H9 (cell line): ENCODE measurements at regions not wholly inside any gene's neighbourhood (a gene's known extent, or its start where the extent isn't known, plus 50 kb on each side); places are given as distances from the start of the nearest gene placed in this dataset.

ENCODE experiments used
- DNase-seq: peaks from one replicate; pipeline ENCODE4 v3.0.0-alpha.2; 2017
- H2AFZ ChIP-seq: one replicate; pipeline ENCODE4 v1.6.1; 2013; ENCODE audit warnings: mild to moderate bottlenecking, low read length, control low read depth, moderate library complexity
- H2AK5ac ChIP-seq: 2 replicates; pipeline ENCODE4 v1.6.1; 2013; ENCODE audit warnings: low read length, control low read depth, mixed read lengths; ENCODE audit not compliant: insufficient read length
- H2BK120ac ChIP-seq: one replicate; pipeline ENCODE4 v1.6.1; 2013; ENCODE audit warnings: low read depth, mild to moderate bottlenecking, low read length, control low read depth, inconsistent platforms; ENCODE audit not compliant: poor library complexity, severe bottlenecking
- H2BK12ac ChIP-seq: 2 replicates; pipeline ENCODE4 v1.6.1; 2013; ENCODE audit warnings: low read length, control low read depth, mixed read lengths, low read depth; ENCODE audit not compliant: insufficient read length
- H2BK15ac ChIP-seq: 2 replicates; pipeline ENCODE4 v1.6.1; 2013; ENCODE audit warnings: low read depth, low read length, control low read depth
- H2BK20ac ChIP-seq: one replicate; pipeline ENCODE4 v1.6.1; 2013; ENCODE audit warnings: low read depth, mild to moderate bottlenecking, low read length, control low read depth, inconsistent platforms; ENCODE audit not compliant: poor library complexity, severe bottlenecking
- H2BK5ac ChIP-seq: 2 replicates; pipeline ENCODE4 v1.6.1; 2013; ENCODE audit warnings: low read length, control low read depth, mixed read lengths; ENCODE audit not compliant: insufficient read length
- H3K14ac ChIP-seq: 2 replicates; pipeline ENCODE4 v1.6.1; 2013; ENCODE audit warnings: low read length, control low read depth; ENCODE audit not compliant: insufficient read depth
- H3K18ac ChIP-seq: 2 replicates; pipeline ENCODE4 v1.6.1; 2013; ENCODE audit warnings: low read depth, mild to moderate bottlenecking, mixed read lengths, low read length, control low read depth; ENCODE audit not compliant: insufficient read length
- H3K23ac ChIP-seq: 2 replicates; pipeline ENCODE4 v1.6.1; 2013; ENCODE audit warnings: low read length, control low read depth, mixed read lengths, low read depth; ENCODE audit not compliant: insufficient read length
- H3K23me2 ChIP-seq: 2 replicates; pipeline ENCODE4 v1.6.1; 2013; ENCODE audit warnings: low read depth, mild to moderate bottlenecking, mixed read lengths, low read length, control low read depth; ENCODE audit not compliant: insufficient read length, poor library complexity, severe bottlenecking
- H3K27ac ChIP-seq: 2 replicates; pipeline ENCODE4 v1.5.1; 2013; ENCODE audit warnings: low read length, control low read depth, mixed read lengths, low read depth; ENCODE audit not compliant: insufficient read length
- H3K27me3 ChIP-seq: 2 replicates; pipeline ENCODE4 v1.6.1; 2013; ENCODE audit warnings: low read length, control low read depth, inconsistent platforms; ENCODE audit not compliant: insufficient read depth
- H3K4ac ChIP-seq: 2 replicates; pipeline ENCODE4 v1.6.1; 2013; ENCODE audit warnings: low read depth, mild to moderate bottlenecking, control low read depth, inconsistent platforms, low read length, moderate library complexity
- H3K4me1 ChIP-seq: 2 replicates; pipeline ENCODE4 v1.6.1; 2013; ENCODE audit warnings: low read length, control low read depth, inconsistent platforms; ENCODE audit not compliant: insufficient read depth
- H3K4me2 ChIP-seq: 2 replicates; pipeline ENCODE4 v1.6.1; 2013; ENCODE audit warnings: low read length, control low read depth, mixed read lengths; ENCODE audit not compliant: insufficient read length, insufficient read depth
- H3K56ac ChIP-seq: 2 replicates; pipeline ENCODE4 v1.6.1; 2013; ENCODE audit warnings: low read depth, mild to moderate bottlenecking, mixed read lengths, low read length, control low read depth; ENCODE audit not compliant: insufficient read length
- H3K79me1 ChIP-seq: 2 replicates; pipeline ENCODE4 v1.6.1; 2013; ENCODE audit warnings: low read depth, mild to moderate bottlenecking, moderate library complexity, low read length, control low read depth, inconsistent platforms; ENCODE audit not compliant: insufficient read depth, poor library complexity, severe bottlenecking
- H3K79me2 ChIP-seq: 2 replicates; pipeline ENCODE4 v1.6.1; 2013; ENCODE audit warnings: low read length, control low read depth, inconsistent platforms; ENCODE audit not compliant: insufficient read depth
- H3K9ac ChIP-seq: 2 replicates; pipeline ENCODE4 v1.6.1; 2013; ENCODE audit warnings: low read length, control low read depth, mixed read lengths; ENCODE audit not compliant: insufficient read length; ENCODE audit errors: extremely low read depth
- H3K9me3 ChIP-seq: one replicate; pipeline ENCODE4 v1.6.1; 2013; ENCODE audit warnings: low read depth, low read length, inconsistent platforms; ENCODE audit not compliant: control insufficient read depth
- H3T11ph ChIP-seq: one replicate; pipeline ENCODE4 v1.6.1; 2013; ENCODE audit warnings: mild to moderate bottlenecking, low read length, control low read depth, inconsistent platforms
- H4K20me1 ChIP-seq: one replicate; pipeline ENCODE4 v1.6.1; 2013; ENCODE audit not compliant: control insufficient read depth, insufficient read length, insufficient read depth
- H4K5ac ChIP-seq: 2 replicates; pipeline ENCODE4 v1.6.1; 2013; ENCODE audit warnings: low read depth, mild to moderate bottlenecking, mixed read lengths, low read length, control low read depth; ENCODE audit not compliant: insufficient read length
- H4K8ac ChIP-seq: replicated peaks from 2 replicates; pipeline ENCODE4 v1.6.1; 2013; ENCODE audit warnings: low read length, control low read depth, mixed read lengths, low read depth; ENCODE audit not compliant: insufficient read length
- H4K91ac ChIP-seq: 2 replicates; pipeline ENCODE4 v1.6.1; 2013; ENCODE audit warnings: low read depth, mild to moderate bottlenecking, moderate library complexity, mixed read lengths, low read length, control low read depth; ENCODE audit not compliant: insufficient read length
- H3K27ac Mint-ChIP-seq, 3 experiments: 2 replicates in 2 of 3; 3 replicates in 1 of 3; pipeline ENCODE4 v1.8.0; 2020 to 2021; ENCODE audit warnings: mixed read lengths in 3 of 3, mild to moderate bottlenecking in 1 of 3, moderate library complexity in 1 of 3
- H3K27me3 Mint-ChIP-seq: 2 replicates; pipeline ENCODE4 v1.8.0; 2021; ENCODE audit warnings: low read depth, mild to moderate bottlenecking, moderate library complexity, mixed read lengths
- H3K36me3 Mint-ChIP-seq, 3 experiments: 2 replicates in 2 of 3; 3 replicates in 1 of 3; pipeline ENCODE4 v1.8.0; 2020 to 2021; ENCODE audit warnings: low read depth in 3 of 3, mixed read lengths in 3 of 3; ENCODE audit not compliant: insufficient read depth in 1 of 3
- H3K4me1 Mint-ChIP-seq, 2 experiments: 2 replicates each; pipeline ENCODE4 v1.8.0; 2020; ENCODE audit warnings: mixed read lengths in 2 of 2
- H3K4me3 Mint-ChIP-seq, 2 experiments: 2 replicates in 1 of 2; 3 replicates in 1 of 2; pipeline ENCODE4 v1.8.0; 2020 to 2021; ENCODE audit warnings: mild to moderate bottlenecking in 2 of 2, mixed read lengths in 2 of 2, moderate library complexity in 1 of 2
- H3K9me3 Mint-ChIP-seq, 2 experiments: 2 replicates in 1 of 2; 3 replicates in 1 of 2; pipeline ENCODE4 v1.8.0; 2020; ENCODE audit warnings: mild to moderate bottlenecking in 2 of 2, mixed read lengths in 2 of 2, moderate library complexity in 1 of 2
- CTCF ChIP-seq: fragments of 200-600 bp; sonication (generic); conservative IDR thresholded peaks from 3 replicates; pipeline ENCODE4 v1.8.0; 2021; ENCODE audit warnings: antibody characterized with exemption, mild to moderate bottlenecking
- WGBS: extraction: QIAGEN DNeasy Blood & Tissue Kit; methylation state at CpG from one replicate; pipeline ENCODE4 v1.1.7; 2013; ENCODE audit warnings: missing lambda C conversion rate, low lambda C conversion rate, mixed read lengths; ENCODE audit not compliant: insufficient read length; ENCODE audit errors: extremely low coverage; 5-methylcytosine and 5-hydroxymethylcytosine counted together

- no peak overlapping the region; a peak in 1 of 7 replicates for H3K27ac Mint-ChIP-seq
- no CpG with 5 or more reads among the region's 10 CpGs for WGBS
- Histone ChIP-seq H3K4me1 (no peaks in the 10 kb centered on the region; the same call in none of the 2 replicates), H2BK12ac (no peak overlapping the region), H3K79me1 (no peaks in the 10 kb centered on the region), H2BK5ac (no peak overlapping the region), H4K20me1 (no peaks in the 10 kb centered on the region), H3K23me2 (no peaks in the 10 kb centered on the region), H3K9ac (no peak overlapping the region), H3K14ac (no peak overlapping the region), H4K5ac (no peak overlapping the region), H2BK15ac (no peak overlapping the region), H3K4ac (no peak overlapping the region), H3K9me3 (no peaks in the 10 kb centered on the region), H3K27me3 (no peaks in the 10 kb centered on the region), H2AK5ac (no peak overlapping the region), H4K91ac (no peak overlapping the region), H3K27ac (no peak overlapping the region), H3K56ac (no peak overlapping the region), H3K18ac (no peak overlapping the region), H2BK120ac (no peak overlapping the region), H3K79me2 (no peaks in the 10 kb centered on the region), H3K4me2 (no peak overlapping the region), H2BK20ac (no peak overlapping the region), H2AFZ (no peak overlapping the region), H3T11ph (no peak overlapping the region), H4K8ac (no peak overlapping the region), H3K23ac (no peak overlapping the region)
- no peak overlapping the region for H3K4me3 Mint-ChIP-seq
- no peak for DNase-seq
- peaks cover 19 to 20% of the 10 kb centered on the region in 2 experiments for H3K4me1 Mint-ChIP-seq
- H3K27me3 Mint-ChIP-seq: peaks cover 17% of the 10 kb centered on the region
- no peak for TF ChIP-seq CTCF
- no peaks in the 10 kb centered on the region for H3K36me3 Mint-ChIP-seq
- H3K9me3 Mint-ChIP-seq: no peaks in the 10 kb centered on the region
Observed at GRCh38 chr9:89734600-89735041, 129.8 kb downstream of the GADD45G start.
